ENCODE measurements at regions not wholly inside any gene's neighbourhood (a gene's known extent, or its start where the extent isn't known, plus 50 kb on each side); places are given as distances from the start of the nearest gene placed in this dataset.

DNA sequence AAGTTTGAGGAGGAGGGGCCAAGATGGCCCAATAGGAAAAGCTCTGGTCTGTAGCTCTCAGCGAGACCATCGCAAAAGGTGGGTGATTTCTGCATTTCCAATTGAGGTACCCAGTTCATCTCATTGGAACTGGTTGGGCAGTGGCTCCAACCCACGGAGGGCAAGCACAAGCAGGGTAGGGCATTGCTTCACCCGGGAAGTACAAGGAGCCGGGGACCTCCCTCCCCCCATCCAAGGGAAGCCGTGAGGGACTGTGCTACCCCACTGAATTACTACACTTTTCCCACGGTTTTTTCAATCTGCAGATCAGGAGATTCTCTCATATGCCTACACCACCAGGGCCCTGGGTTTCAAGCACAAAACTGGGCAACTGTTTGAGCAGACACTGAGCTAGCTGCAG is 58.0 kb upstream of the EFCAB3 start:
- Histone ChIP-seq H3K4me2 (ENCODE audit: low read depth, low read length) (no peak overlapping the region), H3K27me3 (ENCODE audit: control insufficient read depth in 1 of 2, insufficient read depth in 2 of 2, low read length in 2 of 2) (peaks cover 0 to 22% of the 10 kb centered on the region in 2 experiments; a peak in 2 of 5 replicates), H3K4me3 (replicated peaks in 1 of 3; ENCODE audit: insufficient read depth in 1 of 3, low read depth in 2 of 3, low read length in 3 of 3) (no peak overlapping the region), H3K9me3 (ENCODE audit: low read length) (no peaks in the 10 kb centered on the region), H3K79me2 (ENCODE audit: insufficient read depth, low read length) (no peaks in the 10 kb centered on the region), H2AFZ (ENCODE audit: low read length) (no peak overlapping the region), H4K20me1 (ENCODE audit: insufficient read depth, low read length) (no peaks in the 10 kb centered on the region), H3K27ac (ENCODE audit: extremely low read length, insufficient read depth, low read length) (no peak overlapping the region), H3K4me1 (ENCODE audit: insufficient read depth, low read length) (no peaks in the 10 kb centered on the region), H3K9ac (ENCODE audit: insufficient read depth, low read depth, low read length) (no peak overlapping the region), H3K36me3 (replicated peaks in 1 of 2; ENCODE audit: control insufficient read depth in 1 of 2, insufficient read depth in 2 of 2, low read length in 2 of 2) (no peaks in the 10 kb centered on the region)
- no peak for DNase-seq (ENCODE audit: low spot score)
- in situ Hi-C loops (cut with HindIII; ENCODE audit: extremely low pct_ligation_motif_present, low pct_unique_long_range_greater_than_20kb) (no loop called here), intact Hi-C loops (cut with micrococcal nuclease; ENCODE audit: unreplicated experiment) (no loop called here)
- 33% methylated on average over 7 of the region's 7 CpGs for WGBS (ENCODE audit: low lambda C conversion rate)
- no peak for ATAC-seq
- POLR2A ChIA-PET = no interaction called here
- TF ChIP-seq FOXP1 (IDR thresholded peaks at IDR 0.05) (no peak), FOXP1 (CRISPR knock-in tag; IDR thresholded peaks at IDR 0.05) (no peak), ZNF569 (CRISPR knock-in tag; IDR thresholded peaks at IDR 0.05; ENCODE audit: borderline replicate concordance) (no peak), PHF5A (CRISPR knock-in tag; IDR thresholded peaks at IDR 0.05; ENCODE audit: low read depth, unreplicated experiment) (no peak), PTBP1 (IDR thresholded peaks at IDR 0.05; ENCODE audit: low read depth, low read length, poor library complexity, severe bottlenecking) (no peak), ZNF263 (CRISPR knock-in tag; IDR thresholded peaks at IDR 0.05) (no peak), EP300 (IDR thresholded peaks at IDR 0.05; ENCODE audit: low read depth in 2 of 2, low read length in 2 of 2) (no peak), EP300 (CRISPR knock-in tag; IDR thresholded peaks at IDR 0.05; ENCODE audit: borderline replicate concordance) (no peak), BORCS8-MEF2B (CRISPR knock-in tag; IDR thresholded peaks at IDR 0.05) (no peak)
- TF ChIP-seq, protein P1, sequence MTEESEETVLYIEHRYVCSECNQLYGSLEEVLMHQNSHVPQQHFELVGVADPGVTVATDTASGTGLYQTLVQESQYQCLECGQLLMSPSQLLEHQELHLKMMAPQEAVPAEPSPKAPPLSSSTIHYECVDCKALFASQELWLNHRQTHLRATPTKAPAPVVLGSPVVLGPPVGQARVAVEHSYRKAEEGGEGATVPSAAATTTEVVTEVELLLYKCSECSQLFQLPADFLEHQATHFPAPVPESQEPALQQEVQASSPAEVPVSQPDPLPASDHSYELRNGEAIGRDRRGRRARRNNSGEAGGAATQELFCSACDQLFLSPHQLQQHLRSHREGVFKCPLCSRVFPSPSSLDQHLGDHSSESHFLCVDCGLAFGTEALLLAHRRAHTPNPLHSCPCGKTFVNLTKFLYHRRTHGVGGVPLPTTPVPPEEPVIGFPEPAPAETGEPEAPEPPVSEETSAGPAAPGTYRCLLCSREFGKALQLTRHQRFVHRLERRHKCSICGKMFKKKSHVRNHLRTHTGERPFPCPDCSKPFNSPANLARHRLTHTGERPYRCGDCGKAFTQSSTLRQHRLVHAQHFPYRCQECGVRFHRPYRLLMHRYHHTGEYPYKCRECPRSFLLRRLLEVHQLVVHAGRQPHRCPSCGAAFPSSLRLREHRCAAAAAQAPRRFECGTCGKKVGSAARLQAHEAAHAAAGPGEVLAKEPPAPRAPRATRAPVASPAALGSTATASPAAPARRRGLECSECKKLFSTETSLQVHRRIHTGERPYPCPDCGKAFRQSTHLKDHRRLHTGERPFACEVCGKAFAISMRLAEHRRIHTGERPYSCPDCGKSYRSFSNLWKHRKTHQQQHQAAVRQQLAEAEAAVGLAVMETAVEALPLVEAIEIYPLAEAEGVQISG (CRISPR knock-in tag; IDR thresholded peaks at IDR 0.05) = no peak
- TF ChIP-seq, protein P2, sequence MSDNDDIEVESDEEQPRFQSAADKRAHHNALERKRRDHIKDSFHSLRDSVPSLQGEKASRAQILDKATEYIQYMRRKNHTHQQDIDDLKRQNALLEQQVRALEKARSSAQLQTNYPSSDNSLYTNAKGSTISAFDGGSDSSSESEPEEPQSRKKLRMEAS (IDR thresholded peaks at IDR 0.05) = no peak
- TF ChIP-seq, protein P3, sequence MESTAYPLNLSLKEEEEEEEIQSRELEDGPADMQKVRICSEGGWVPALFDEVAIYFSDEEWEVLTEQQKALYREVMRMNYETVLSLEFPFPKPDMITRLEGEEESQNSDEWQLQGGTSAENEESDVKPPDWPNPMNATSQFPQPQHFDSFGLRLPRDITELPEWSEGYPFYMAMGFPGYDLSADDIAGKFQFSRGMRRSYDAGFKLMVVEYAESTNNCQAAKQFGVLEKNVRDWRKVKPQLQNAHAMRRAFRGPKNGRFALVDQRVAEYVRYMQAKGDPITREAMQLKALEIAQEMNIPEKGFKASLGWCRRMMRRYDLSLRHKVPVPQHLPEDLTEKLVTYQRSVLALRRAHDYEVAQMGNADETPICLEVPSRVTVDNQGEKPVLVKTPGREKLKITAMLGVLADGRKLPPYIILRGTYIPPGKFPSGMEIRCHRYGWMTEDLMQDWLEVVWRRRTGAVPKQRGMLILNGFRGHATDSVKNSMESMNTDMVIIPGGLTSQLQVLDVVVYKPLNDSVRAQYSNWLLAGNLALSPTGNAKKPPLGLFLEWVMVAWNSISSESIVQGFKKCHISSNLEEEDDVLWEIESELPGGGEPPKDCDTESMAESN (CRISPR knock-in tag; conservative IDR thresholded peaks at IDR 0.05) = no peak
- TF ChIP-seq, protein P4, sequence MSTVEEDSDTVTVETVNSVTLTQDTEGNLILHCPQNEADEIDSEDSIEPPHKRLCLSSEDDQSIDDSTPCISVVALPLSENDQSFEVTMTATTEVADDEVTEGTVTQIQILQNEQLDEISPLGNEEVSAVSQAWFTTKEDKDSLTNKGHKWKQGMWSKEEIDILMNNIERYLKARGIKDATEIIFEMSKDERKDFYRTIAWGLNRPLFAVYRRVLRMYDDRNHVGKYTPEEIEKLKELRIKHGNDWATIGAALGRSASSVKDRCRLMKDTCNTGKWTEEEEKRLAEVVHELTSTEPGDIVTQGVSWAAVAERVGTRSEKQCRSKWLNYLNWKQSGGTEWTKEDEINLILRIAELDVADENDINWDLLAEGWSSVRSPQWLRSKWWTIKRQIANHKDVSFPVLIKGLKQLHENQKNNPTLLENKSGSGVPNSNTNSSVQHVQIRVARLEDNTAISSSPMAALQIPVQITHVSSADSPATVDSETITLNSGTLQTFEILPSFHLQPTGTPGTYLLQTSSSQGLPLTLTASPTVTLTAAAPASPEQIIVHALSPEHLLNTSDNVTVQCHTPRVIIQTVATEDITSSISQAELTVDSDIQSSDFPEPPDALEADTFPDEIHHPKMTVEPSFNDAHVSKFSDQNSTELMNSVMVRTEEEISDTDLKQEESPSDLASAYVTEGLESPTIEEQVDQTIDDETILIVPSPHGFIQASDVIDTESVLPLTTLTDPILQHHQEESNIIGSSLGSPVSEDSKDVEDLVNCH (CRISPR knock-in tag; IDR thresholded peaks at IDR 0.05) = no peak
- no peak for FAIRE-seq
- no TSS peak for BruUV-seq (replicated peaks)
- CTCF ChIA-PET (ENCODE audit: low intra/inter-chr PET ratio, low total read pairs) = no interaction called here

Data from HepG2 (cell line).